ENCODE measurements at regions not wholly inside any gene's neighbourhood (a gene's known extent, or its start where the extent isn't known, plus 50 kb on each side); places are given as distances from the start of the nearest gene placed in this dataset.

- TF ChIP-seq MYC (IDR thresholded peaks at IDR 0.05; ENCODE audit: low read depth, low read length): no peak
- no peak for TF ChIP-seq CTCF (IDR thresholded peaks at IDR 0.05; ENCODE audit: low read depth, low read length)
- TF ChIP-seq POLR2A (IDR thresholded peaks at IDR 0.05; ENCODE audit: extremely low read depth, insufficient read length): no peak
- TF ChIP-seq MAX (IDR thresholded peaks at IDR 0.05; ENCODE audit: low read depth, low read length): no peak
- no peak for DNase-seq (ENCODE audit: low read depth)
- H3K4me3 ChIP-seq (ENCODE audit: low read depth, low read length): no peak overlapping the region
These were observed 97.4 kb downstream of the LLPH start for GRCh38 chr12:66033151-66033550.

DNA sequence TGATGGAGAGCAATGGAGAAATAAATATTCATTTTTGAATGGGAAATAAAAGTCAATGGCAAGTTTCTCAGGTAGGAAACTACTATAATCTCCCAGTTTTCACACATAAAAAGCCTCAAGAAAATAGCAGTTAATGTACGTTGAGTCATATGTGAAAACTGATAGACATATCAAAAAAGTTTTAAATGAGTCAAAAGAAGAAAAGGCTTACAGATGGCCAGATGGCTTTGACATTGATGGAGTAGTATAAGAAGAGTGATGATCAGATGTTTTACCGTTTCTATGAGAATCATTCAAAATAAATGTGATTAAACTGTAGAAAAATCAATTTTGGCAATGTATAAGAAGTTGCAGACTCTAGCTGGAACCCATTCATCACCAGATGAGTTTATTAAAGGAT lies 97.8 kb downstream of the LLPH start:
- H3K4me3 ChIP-seq (ENCODE audit: low read depth, low read length): no peak overlapping the region
- DNase-seq (ENCODE audit: low read depth): no peak
- TF ChIP-seq POLR2A (IDR thresholded peaks at IDR 0.05; ENCODE audit: extremely low read depth, insufficient read length) (no peak), MYC (IDR thresholded peaks at IDR 0.05; ENCODE audit: low read depth, low read length) (no peak), CTCF (IDR thresholded peaks at IDR 0.05; ENCODE audit: low read depth, low read length) (no peak), MAX (IDR thresholded peaks at IDR 0.05; ENCODE audit: low read depth, low read length) (no peak)

DNA sequence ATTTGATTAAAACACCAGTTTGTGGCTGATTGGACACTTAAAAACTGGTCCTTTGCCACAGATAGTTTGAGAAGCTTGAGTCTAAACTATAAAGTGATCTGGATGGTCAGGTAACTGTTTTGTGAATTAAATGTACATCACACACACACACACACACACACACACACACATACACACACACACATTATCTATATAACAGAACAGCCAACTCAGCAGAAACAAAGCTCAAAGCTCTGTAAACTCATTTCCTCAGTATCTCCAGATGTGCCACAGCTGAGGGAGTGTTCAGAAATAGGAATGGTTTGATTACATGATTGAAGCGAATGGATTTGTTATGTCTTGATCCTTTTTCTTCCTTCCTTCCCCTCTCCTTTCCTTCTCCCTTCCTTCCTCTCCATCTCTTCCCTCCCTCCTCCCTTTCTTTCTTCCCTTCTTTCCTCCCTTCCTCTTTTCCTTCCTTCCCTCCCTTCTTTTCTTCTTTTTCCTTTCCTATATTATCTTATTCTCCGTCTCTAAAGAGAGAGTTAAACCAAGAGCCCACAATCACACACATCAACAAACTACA lies 100.3 kb downstream of the LLPH start:
- no peak overlapping the region for H3K4me3 ChIP-seq (ENCODE audit: low read depth, low read length)
- TF ChIP-seq MYC (IDR thresholded peaks at IDR 0.05; ENCODE audit: low read depth, low read length): no peak
- no peak for TF ChIP-seq MAX (IDR thresholded peaks at IDR 0.05; ENCODE audit: low read depth, low read length)
- no peak for TF ChIP-seq POLR2A (IDR thresholded peaks at IDR 0.05; ENCODE audit: extremely low read depth, insufficient read length)
- no peak for TF ChIP-seq CTCF (IDR thresholded peaks at IDR 0.05; ENCODE audit: low read depth, low read length)
- no peak for DNase-seq (ENCODE audit: low read depth)

- TF ChIP-seq POLR2A (IDR thresholded peaks at IDR 0.05; ENCODE audit: extremely low read depth, insufficient read length): no peak
- TF ChIP-seq CTCF (IDR thresholded peaks at IDR 0.05; ENCODE audit: low read depth, low read length): no peak
- TF ChIP-seq MAX (IDR thresholded peaks at IDR 0.05; ENCODE audit: low read depth, low read length): no peak
- no peak for TF ChIP-seq MYC (IDR thresholded peaks at IDR 0.05; ENCODE audit: low read depth, low read length)
- DNase-seq (ENCODE audit: low read depth): no peak
- no peak overlapping the region for H3K4me3 ChIP-seq (ENCODE audit: low read depth, low read length)
These were observed 102.2 kb downstream of the LLPH start for GRCh38 chr12:66028390-66028789.

DNA sequence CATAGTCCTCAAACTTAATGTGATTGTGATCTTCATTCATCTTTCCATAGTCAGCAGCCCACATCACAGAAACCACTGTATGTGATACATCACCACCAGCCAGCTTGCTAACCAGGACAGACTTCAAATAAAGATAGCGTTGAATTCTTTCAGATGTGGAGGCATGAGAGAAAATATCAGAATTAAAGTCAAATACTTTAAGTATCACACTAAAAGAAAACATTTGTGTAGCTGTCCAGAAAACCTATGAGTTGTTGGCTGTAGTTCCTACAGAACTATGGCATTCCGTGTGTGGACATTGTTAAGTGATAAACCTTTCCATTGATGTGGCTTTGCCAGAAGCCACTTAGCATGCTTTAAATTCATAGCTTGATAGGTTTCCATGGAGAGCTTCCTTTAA lies 105.1 kb downstream of the LLPH start:
- no peak overlapping the region for H3K4me3 ChIP-seq (ENCODE audit: low read depth, low read length)
- TF ChIP-seq POLR2A (IDR thresholded peaks at IDR 0.05; ENCODE audit: extremely low read depth, insufficient read length) (no peak), MYC (IDR thresholded peaks at IDR 0.05; ENCODE audit: low read depth, low read length) (no peak), CTCF (IDR thresholded peaks at IDR 0.05; ENCODE audit: low read depth, low read length) (no peak), MAX (IDR thresholded peaks at IDR 0.05; ENCODE audit: low read depth, low read length) (no peak)
- no peak for DNase-seq (ENCODE audit: low read depth)
